ENCODE measurements at regions not wholly inside any gene's neighbourhood (a gene's known extent, or its start where the extent isn't known, plus 50 kb on each side); places are given as distances from the start of the nearest gene placed in this dataset.
A peak's percentile ranks its signal among the peaks of the same experiment; 100 is the strongest.

DNA sequence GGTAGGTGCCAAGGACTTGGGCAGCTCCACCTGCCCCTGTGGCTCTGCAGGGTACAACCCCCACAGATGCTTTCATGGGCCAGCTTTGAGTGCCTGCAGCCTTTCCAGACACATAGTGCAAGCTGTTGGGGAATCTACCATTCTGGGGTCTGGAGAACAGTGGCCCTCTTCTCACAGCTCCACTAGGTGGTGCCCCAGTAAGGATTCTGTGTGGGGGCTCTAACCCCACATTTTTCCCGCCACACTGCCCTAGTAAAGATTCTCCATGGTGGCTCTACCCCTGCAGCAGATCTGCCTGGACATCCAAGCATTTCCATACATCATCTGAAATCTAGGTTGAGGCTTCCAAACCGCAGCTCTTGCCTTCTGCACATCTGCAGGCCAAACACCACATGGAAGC lies 149.7 kb upstream of the FNDC3A start:
- H2BK20ac ChIP-seq (ENCODE audit: low read length) = no peak overlapping the region
- H3K79me1 ChIP-seq (ENCODE audit: low read depth, low read length) = no peaks in the 10 kb centered on the region
- no peak overlapping the region for H2AFZ ChIP-seq (ENCODE audit: low read length)
- H3K4me2 ChIP-seq (ENCODE audit: insufficient read depth in 1 of 2, low read depth in 2 of 2, low read length in 2 of 2) = no peak overlapping the region
- WGBS, 2 experiments (ENCODE audit: extremely low coverage in 1 of 2, insufficient coverage in 1 of 2, insufficient read length in 1 of 2, insufficient replicate concordance in 2 of 2, low coverage in 1 of 2, low lambda C conversion rate in 2 of 2, missing lambda C conversion rate in 1 of 2) = 80% methylated on average over 2 of the region's 2 CpGs; no CpG with 5 or more reads in 1 of the 2 experiments
- no peak overlapping the region for H3K9ac ChIP-seq (replicated peaks in 1 of 4; ENCODE audit: extremely low read depth in 1 of 4, low read depth in 3 of 4, low read length in 3 of 4)
- H2BK120ac ChIP-seq (replicated peaks; ENCODE audit: low read depth, low read length) = no peak overlapping the region
- POLR2A ChIA-PET (ENCODE audit: partially characterized antibody) = interaction anchor here (0.6 kb wide), 1 partner anchor 195 kb away, joined by 3 read pairs; no protein-coding TSS in a partner anchor
- no peak overlapping the region for H4K5ac ChIP-seq (ENCODE audit: insufficient read length, low read depth, low read length)
- no peak overlapping the region for H3K23ac ChIP-seq (ENCODE audit: insufficient read length)
- H2BK15ac ChIP-seq (ENCODE audit: low read length) = no peak overlapping the region
- H3K4me1 ChIP-seq (replicated peaks in 1 of 4; ENCODE audit: control insufficient read depth in 3 of 4, insufficient read depth in 4 of 4, low read length in 3 of 4) = peaks cover 0 to 9% (median 2%) of the 10 kb centered on the region in 4 experiments; a peak in 5 of 7 replicates
- H3K56ac ChIP-seq (replicated peaks; ENCODE audit: insufficient read length, low read depth, low read length) = no peak overlapping the region
- H3K14ac ChIP-seq (ENCODE audit: insufficient read length) = no peak overlapping the region
- H3K36me3 ChIP-seq (ENCODE audit: control insufficient read depth in 2 of 4, insufficient read depth in 4 of 4, low read length in 3 of 4) = no peaks in the 10 kb centered on the region; a peak in 1 of 8 replicates
- H3K4ac ChIP-seq (replicated peaks; ENCODE audit: insufficient read length, low read depth, low read length) = no peak overlapping the region
- no peak overlapping the region for H4K8ac ChIP-seq (ENCODE audit: extremely low read depth, insufficient read depth, low read length)
- no peak overlapping the region for H4K91ac ChIP-seq (replicated peaks; ENCODE audit: insufficient read length, low read length)
- H4K20me1 ChIP-seq (replicated peaks in 1 of 2; ENCODE audit: control insufficient read depth in 1 of 2, insufficient read depth in 2 of 2, low read length in 2 of 2) = no peaks in the 10 kb centered on the region
- no peaks in the 10 kb centered on the region for H3K23me2 ChIP-seq (ENCODE audit: low read depth, low read length)
- FAIRE-seq (no peak), DNase-seq (ENCODE audit: low read depth in 1 of 2, low spot score in 2 of 2) (no peak)
- H3K27ac ChIP-seq (ENCODE audit: low read depth, low read length) = no peak overlapping the region
- H3K27me3 ChIP-seq (replicated peaks in 1 of 4; ENCODE audit: control insufficient read depth in 3 of 4, extremely low read depth in 1 of 4, insufficient read depth in 3 of 4, low read length in 3 of 4) = no peaks in the 10 kb centered on the region
- H2BK12ac ChIP-seq (ENCODE audit: low read depth, low read length) = no peak overlapping the region
- no peak overlapping the region for H3K4me3 ChIP-seq (ENCODE audit: extremely low read depth in 1 of 4, insufficient read depth in 2 of 4, low read depth in 3 of 4, low read length in 4 of 4)
- H2AK5ac ChIP-seq (ENCODE audit: low read depth, low read length) = no peak overlapping the region
- CTCF ChIA-PET (ENCODE audit: partially characterized antibody) = interaction anchor here (0.9 kb wide), 1 partner anchor 12 kb away, joined by 3 read pairs; no protein-coding TSS in a partner anchor
- no peaks in the 10 kb centered on the region for H3K79me2 ChIP-seq (ENCODE audit: control insufficient read depth in 1 of 2, insufficient read depth in 2 of 2, low read length in 2 of 2)
- TF ChIP-seq RAD21 (IDR thresholded peaks at IDR 0.05 in 1 of 2, conservative IDR thresholded peaks at IDR 0.05 in 1 of 2; ENCODE audit: low read depth in 2 of 2, low read length in 2 of 2) (peak; percentile 28 to 51; a peak in 3 of 4 replicates), SP1 (IDR thresholded peaks at IDR 0.05; ENCODE audit: low read depth, low read length) (no peak)
- TF ChIP-seq, protein P1, sequence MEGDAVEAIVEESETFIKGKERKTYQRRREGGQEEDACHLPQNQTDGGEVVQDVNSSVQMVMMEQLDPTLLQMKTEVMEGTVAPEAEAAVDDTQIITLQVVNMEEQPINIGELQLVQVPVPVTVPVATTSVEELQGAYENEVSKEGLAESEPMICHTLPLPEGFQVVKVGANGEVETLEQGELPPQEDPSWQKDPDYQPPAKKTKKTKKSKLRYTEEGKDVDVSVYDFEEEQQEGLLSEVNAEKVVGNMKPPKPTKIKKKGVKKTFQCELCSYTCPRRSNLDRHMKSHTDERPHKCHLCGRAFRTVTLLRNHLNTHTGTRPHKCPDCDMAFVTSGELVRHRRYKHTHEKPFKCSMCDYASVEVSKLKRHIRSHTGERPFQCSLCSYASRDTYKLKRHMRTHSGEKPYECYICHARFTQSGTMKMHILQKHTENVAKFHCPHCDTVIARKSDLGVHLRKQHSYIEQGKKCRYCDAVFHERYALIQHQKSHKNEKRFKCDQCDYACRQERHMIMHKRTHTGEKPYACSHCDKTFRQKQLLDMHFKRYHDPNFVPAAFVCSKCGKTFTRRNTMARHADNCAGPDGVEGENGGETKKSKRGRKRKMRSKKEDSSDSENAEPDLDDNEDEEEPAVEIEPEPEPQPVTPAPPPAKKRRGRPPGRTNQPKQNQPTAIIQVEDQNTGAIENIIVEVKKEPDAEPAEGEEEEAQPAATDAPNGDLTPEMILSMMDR (IDR thresholded peaks at IDR 0.05; ENCODE audit: control extremely low read depth in 1 of 3, insufficient read depth in 1 of 3, low read depth in 1 of 3, low read length in 3 of 3) = peak in 2 of 3 experiments; percentile 21 to 28; a peak in 3 of 4 replicates
- no peak overlapping the region for H2BK5ac ChIP-seq (ENCODE audit: low read depth, low read length)
- H3K9me3 ChIP-seq (ENCODE audit: insufficient read depth in 2 of 2, low read depth in 1 of 2, low read length in 1 of 2) = peaks cover 12 to 16% of the 10 kb centered on the region in 2 experiments
- H3K18ac ChIP-seq (ENCODE audit: extremely low read depth, low read length) = no peak overlapping the region
